ENCODE measurements at regions not wholly inside any gene's neighbourhood (a gene's known extent, or its start where the extent isn't known, plus 50 kb on each side); places are given as distances from the start of the nearest gene placed in this dataset.
"Not testable (repeated sequence)": the region's sequence is repeated elsewhere in the genome, so short reads cannot be mapped to it uniquely, and the experiment has no call there.

- no peak for TF ChIP-seq CTCF (IDR thresholded peaks at IDR 0.05; ENCODE audit: low read depth, low read length, missing control alignments)
- DNase-seq: no peak
- H3K27ac ChIP-seq: no peak overlapping the region
- in situ Hi-C loops (cut with HindIII; ENCODE audit: low pct_ligation_motif_present, low sequenced_read_pairs): no loop called here
- no peaks in the 10 kb centered on the region for H3K36me3 ChIP-seq (replicated peaks)
- no peak overlapping the region for H3K4me3 ChIP-seq (ENCODE audit: low read depth, low read length)
- H3K27me3 ChIP-seq (replicated peaks): no peaks in the 10 kb centered on the region
Measured at GRCh38 chr18:43846299-43846698, 569.0 kb upstream of the SYT4 start.

- Histone ChIP-seq H3K27me3 (replicated peaks) (no peaks in the 10 kb centered on the region), H3K4me3 (ENCODE audit: low read depth, low read length) (no peak overlapping the region), H3K36me3 (replicated peaks) (no peaks in the 10 kb centered on the region), H3K27ac (no peak overlapping the region)
- TF ChIP-seq CTCF (IDR thresholded peaks at IDR 0.05; ENCODE audit: low read depth, low read length, missing control alignments): no peak
- in situ Hi-C loops (cut with HindIII; ENCODE audit: low pct_ligation_motif_present, low sequenced_read_pairs): no loop called here
- peak; percentile 5 for DNase-seq
Measured at GRCh38 chr18:43847164-43848091, 570.1 kb upstream of the SYT4 start.

GRCh38 chr18:43849831-43850230 is 572.5 kb upstream of the SYT4 start:
- H3K36me3 ChIP-seq (replicated peaks); in situ Hi-C loops (cut with HindIII; ENCODE audit: low pct_ligation_motif_present, low sequenced_read_pairs); H3K27ac ChIP-seq; H3K4me3 ChIP-seq (ENCODE audit: low read depth, low read length); DNase-seq; H3K27me3 ChIP-seq (replicated peaks): not testable (repeated sequence)

GRCh38 chr18:43855376-43855775 is 578.1 kb upstream of the SYT4 start:
- H3K27me3 ChIP-seq (replicated peaks): no peaks in the 10 kb centered on the region
- in situ Hi-C loops (cut with HindIII; ENCODE audit: low pct_ligation_motif_present, low sequenced_read_pairs): no loop called here
- DNase-seq: no peak
- no peaks in the 10 kb centered on the region for H3K36me3 ChIP-seq (replicated peaks)
- H3K4me3 ChIP-seq (ENCODE audit: low read depth, low read length): no peak overlapping the region
- no peak overlapping the region for H3K27ac ChIP-seq
- TF ChIP-seq CTCF (IDR thresholded peaks at IDR 0.05; ENCODE audit: low read depth, low read length, missing control alignments): no peak

- H3K27ac ChIP-seq: no peak overlapping the region
- no peak for TF ChIP-seq CTCF (IDR thresholded peaks at IDR 0.05; ENCODE audit: low read depth, low read length, missing control alignments)
- in situ Hi-C loops (cut with HindIII; ENCODE audit: low pct_ligation_motif_present, low sequenced_read_pairs): no loop called here
- H3K36me3 ChIP-seq (replicated peaks): no peaks in the 10 kb centered on the region
- no peak overlapping the region for H3K4me3 ChIP-seq (ENCODE audit: low read depth, low read length)
- H3K27me3 ChIP-seq (replicated peaks): no peaks in the 10 kb centered on the region
- no peak for DNase-seq
Measured at GRCh38 chr18:43863180-43863579, 585.9 kb upstream of the SYT4 start.

- Histone ChIP-seq H3K27me3 (replicated peaks) (no peaks in the 10 kb centered on the region), H3K36me3 (replicated peaks) (no peaks in the 10 kb centered on the region), H3K27ac (no peak overlapping the region), H3K4me3 (ENCODE audit: low read depth, low read length) (no peak overlapping the region)
- DNase-seq: no peak
- in situ Hi-C loops (cut with HindIII; ENCODE audit: low pct_ligation_motif_present, low sequenced_read_pairs): no loop called here
- TF ChIP-seq CTCF (IDR thresholded peaks at IDR 0.05; ENCODE audit: low read depth, low read length, missing control alignments): no peak
Measured at GRCh38 chr18:43866696-43867095, 589.4 kb upstream of the SYT4 start.

All from brain microvascular endothelial cell (primary cell).